ENCODE measurements at regions not wholly inside any gene's neighbourhood (a gene's known extent, or its start where the extent isn't known, plus 50 kb on each side); places are given as distances from the start of the nearest gene placed in this dataset.
"Not testable (repeated sequence)": the region's sequence is repeated elsewhere in the genome, so short reads cannot be mapped to it uniquely, and the experiment has no call there.

- not testable (repeated sequence) for DNase-seq (ENCODE audit: low read depth in 3 of 3, low spot score in 2 of 3)
These were observed 99.5 kb upstream of the GPR39 start for GRCh38 chr2:132317026-132317680.

GRCh38 chr2:132318481-132318880, 98.1 kb upstream of the GPR39 start:
- not testable (repeated sequence) for DNase-seq (ENCODE audit: low read depth in 3 of 3, low spot score in 2 of 3)

GRCh38 chr2:132324005-132324404, 92.6 kb upstream of the GPR39 start:
- DNase-seq (ENCODE audit: low read depth in 3 of 3, low spot score in 2 of 3) = not testable (repeated sequence)

- DNase-seq (ENCODE audit: low read depth in 3 of 3, low spot score in 2 of 3) = not testable (repeated sequence)
These were observed 84.1 kb upstream of the GPR39 start for GRCh38 chr2:132332345-132333033.

- DNase-seq (ENCODE audit: low read depth in 3 of 3, low spot score in 2 of 3) = not testable (repeated sequence)
These were observed 79.5 kb upstream of the GPR39 start for GRCh38 chr2:132337135-132337534.

- DNase-seq (ENCODE audit: low read depth in 3 of 3, low spot score in 2 of 3) = not testable (repeated sequence)
These were observed 78.8 kb upstream of the GPR39 start for GRCh38 chr2:132337844-132338243.

- DNase-seq (ENCODE audit: low read depth in 3 of 3, low spot score in 2 of 3) = peak; percentile 53 to 64 (median 57)
These were observed 69.4 kb upstream of the GPR39 start for GRCh38 chr2:132347041-132347780.

- DNase-seq (ENCODE audit: low read depth in 3 of 3, low spot score in 2 of 3) = peak in 1 of 3 donors; percentile 53
These were observed 67.4 kb upstream of the GPR39 start for GRCh38 chr2:132349092-132349687.

GRCh38 chr2:132351668-132352067, 64.9 kb upstream of the GPR39 start:
- DNase-seq (ENCODE audit: low read depth in 3 of 3, low spot score in 2 of 3) = not testable (repeated sequence)

- DNase-seq (ENCODE audit: low read depth in 3 of 3, low spot score in 2 of 3) = peak in 1 of 3 donors; percentile 57
These were observed 64.1 kb upstream of the GPR39 start for GRCh38 chr2:132352481-132353001.

GRCh38 chr2:132353380-132353779, 63.2 kb upstream of the GPR39 start:
- not testable (repeated sequence) for DNase-seq (ENCODE audit: low read depth in 3 of 3, low spot score in 2 of 3)

GRCh38 chr2:132360964-132361363, 55.6 kb upstream of the GPR39 start:
- DNase-seq (ENCODE audit: low read depth in 3 of 3, low spot score in 2 of 3) = not testable (repeated sequence)

- not testable (repeated sequence) for DNase-seq (ENCODE audit: low read depth in 3 of 3, low spot score in 2 of 3)
These were observed 55.1 kb upstream of the GPR39 start for GRCh38 chr2:132361498-132361897.

- not testable (repeated sequence) for DNase-seq (ENCODE audit: low read depth in 3 of 3, low spot score in 2 of 3)
These were observed 53.3 kb upstream of the GPR39 start for GRCh38 chr2:132363352-132363751.

- not testable (repeated sequence) for DNase-seq (ENCODE audit: low read depth in 3 of 3, low spot score in 2 of 3)
These were observed 50.6 kb upstream of the GPR39 start for GRCh38 chr2:132365963-132366362.

- no peak for DNase-seq (ENCODE audit: low read depth in 3 of 3, low spot score in 2 of 3)
These were observed 50.0 kb upstream of the GPR39 start for GRCh38 chr2:132366421-132367180.
